ENCODE measurements at regions not wholly inside any gene's neighbourhood (a gene's known extent, or its start where the extent isn't known, plus 50 kb on each side); places are given as distances from the start of the nearest gene placed in this dataset.

GRCh38 chr1:187762118-187762517 is 933.4 kb downstream of the PLA2G4A start:
- H3K27ac ChIP-seq (ENCODE audit: low read depth, low read length, poor library complexity, severe bottlenecking) = no peak overlapping the region
- H3F3A ChIP-seq (ENCODE audit: insufficient read depth, low read length) = no peaks in the 10 kb centered on the region
- no peaks in the 10 kb centered on the region for H3K4me1 ChIP-seq (ENCODE audit: insufficient read depth, low read length, severe bottlenecking)
- no peak overlapping the region for H3K4me2 ChIP-seq (ENCODE audit: low read length)
- no peaks in the 10 kb centered on the region for H3K79me2 ChIP-seq (ENCODE audit: insufficient read depth, low read length)
- no peak overlapping the region for H2AFZ ChIP-seq (ENCODE audit: low read length)
- no peaks in the 10 kb centered on the region for H4K20me1 ChIP-seq (ENCODE audit: insufficient read depth, low read length)
- no peaks in the 10 kb centered on the region for H3K27me3 ChIP-seq (ENCODE audit: insufficient read depth, low read length)
- H3K36me3 ChIP-seq (ENCODE audit: insufficient read depth, low read length) = no peaks in the 10 kb centered on the region
- H3K9me2 ChIP-seq (ENCODE audit: low read depth, low read length) = no peaks in the 10 kb centered on the region
- H3K9ac ChIP-seq (ENCODE audit: low read length) = no peak overlapping the region
- no peaks in the 10 kb centered on the region for H3K9me3 ChIP-seq (ENCODE audit: low read length)
- TF ChIP-seq EZH2 (IDR thresholded peaks at IDR 0.05; ENCODE audit: borderline replicate concordance, low read length) = no peak
- TF ChIP-seq CTCF (IDR thresholded peaks at IDR 0.05; ENCODE audit: low read length) = no peak
- H3K4me3 ChIP-seq (ENCODE audit: low read depth, low read length, poor library complexity, severe bottlenecking) = no peak overlapping the region

- Histone ChIP-seq H3K4me3 (ENCODE audit: low read depth, low read length, poor library complexity, severe bottlenecking) (no peak overlapping the region), H2AFZ (ENCODE audit: low read length) (no peak overlapping the region), H3K36me3 (ENCODE audit: insufficient read depth, low read length) (no peaks in the 10 kb centered on the region), H3K9ac (ENCODE audit: low read length) (no peak overlapping the region), H3K9me2 (ENCODE audit: low read depth, low read length) (no peaks in the 10 kb centered on the region), H3K27me3 (ENCODE audit: insufficient read depth, low read length) (no peaks in the 10 kb centered on the region), H3K9me3 (ENCODE audit: low read length) (no peaks in the 10 kb centered on the region), H3K79me2 (ENCODE audit: insufficient read depth, low read length) (no peaks in the 10 kb centered on the region), H3F3A (ENCODE audit: insufficient read depth, low read length) (no peaks in the 10 kb centered on the region), H3K4me1 (ENCODE audit: insufficient read depth, low read length, severe bottlenecking) (no peaks in the 10 kb centered on the region), H4K20me1 (ENCODE audit: insufficient read depth, low read length) (no peaks in the 10 kb centered on the region), H3K4me2 (ENCODE audit: low read length) (no peak overlapping the region), H3K27ac (ENCODE audit: low read depth, low read length, poor library complexity, severe bottlenecking) (no peak overlapping the region)
- TF ChIP-seq EZH2 (IDR thresholded peaks at IDR 0.05; ENCODE audit: borderline replicate concordance, low read length) (no peak), CTCF (IDR thresholded peaks at IDR 0.05; ENCODE audit: low read length) (no peak)
Observed at GRCh38 chr1:187763465-187763864, 934.7 kb downstream of the PLA2G4A start.

- H3K4me2 ChIP-seq (ENCODE audit: low read length) = no peak overlapping the region
- no peaks in the 10 kb centered on the region for H3K4me1 ChIP-seq (ENCODE audit: insufficient read depth, low read length, severe bottlenecking)
- H3K79me2 ChIP-seq (ENCODE audit: insufficient read depth, low read length) = no peaks in the 10 kb centered on the region
- no peak overlapping the region for H3K9ac ChIP-seq (ENCODE audit: low read length)
- no peaks in the 10 kb centered on the region for H3F3A ChIP-seq (ENCODE audit: insufficient read depth, low read length)
- H3K27ac ChIP-seq (ENCODE audit: low read depth, low read length, poor library complexity, severe bottlenecking) = no peak overlapping the region
- no peaks in the 10 kb centered on the region for H4K20me1 ChIP-seq (ENCODE audit: insufficient read depth, low read length)
- H3K9me2 ChIP-seq (ENCODE audit: low read depth, low read length) = no peaks in the 10 kb centered on the region
- no peak overlapping the region for H2AFZ ChIP-seq (ENCODE audit: low read length)
- no peaks in the 10 kb centered on the region for H3K36me3 ChIP-seq (ENCODE audit: insufficient read depth, low read length)
- H3K4me3 ChIP-seq (ENCODE audit: low read depth, low read length, poor library complexity, severe bottlenecking) = no peak overlapping the region
- no peak for TF ChIP-seq EZH2 (IDR thresholded peaks at IDR 0.05; ENCODE audit: borderline replicate concordance, low read length)
- TF ChIP-seq CTCF (IDR thresholded peaks at IDR 0.05; ENCODE audit: low read length) = no peak
- no peaks in the 10 kb centered on the region for H3K27me3 ChIP-seq (ENCODE audit: insufficient read depth, low read length)
- no peaks in the 10 kb centered on the region for H3K9me3 ChIP-seq (ENCODE audit: low read length)
Observed at GRCh38 chr1:187763976-187764375, 935.2 kb downstream of the PLA2G4A start.
